Lower lobe of right lung (tissue), 2 donors: ENCODE measurements at regions not wholly inside any gene's neighbourhood (a gene's known extent, or its start where the extent isn't known, plus 50 kb on each side); places are given as distances from the start of the nearest gene placed in this dataset.

Experiments used
- ATAC-seq, 2 donors: fragments of 200-7000 bp; cut with Tn5 transposase; one replicate each; pipeline ENCODE4 v1.9.1; 2020 to 2022; ENCODE audit warnings: mild to moderate bottlenecking in 2 of 2, moderate library complexity in 2 of 2
- DNase-seq: peaks from one replicate; pipeline ENCODE4 v3.0.0-alpha.2; 2020
- H3K27ac ChIP-seq: fragments of 200-600 bp; one replicate; pipeline ENCODE4 v1.8.0; 2022
- H3K27me3 ChIP-seq: fragments of 200-600 bp; one replicate; pipeline ENCODE4 v1.8.0; 2022; ENCODE audit warnings: low read depth
- H3K36me3 ChIP-seq: fragments of 200-600 bp; one replicate; pipeline ENCODE4 v1.8.0; 2022; ENCODE audit warnings: mild to moderate bottlenecking
- H3K4me1 ChIP-seq: fragments of 200-600 bp; one replicate; pipeline ENCODE4 v1.8.0; 2022
- H3K4me3 ChIP-seq: fragments of 200-600 bp; one replicate; pipeline ENCODE4 v1.8.0; 2022; ENCODE audit warnings: mild to moderate bottlenecking
- H3K9me3 ChIP-seq: fragments of 200-600 bp; one replicate; pipeline ENCODE4 v1.8.0; 2022
- CTCF ChIP-seq: fragments of 200-600 bp; IDR thresholded peaks from one replicate; pipeline ENCODE4 v1.8.0; 2022; ENCODE audit warnings: antibody characterized with exemption, mild to moderate bottlenecking
- intact Hi-C: fragments of 100-400 bp; cut with DNase I; formaldehyde crosslinking; loops from one replicate; pipeline ENCODE4 v1.11.0; 2022
- donor health status: DM: no; HTN: yes; CAD: no; lungs with severe emphysema.

- no peak for ATAC-seq
- no peak for TF ChIP-seq CTCF
- DNase-seq, result no peak
- H3K27me3 ChIP-seq, result no peaks in the 10 kb centered on the region
- H3K36me3 ChIP-seq, result no peaks in the 10 kb centered on the region
- no peak overlapping the region for H3K4me3 ChIP-seq
- H3K4me1 ChIP-seq, result no peaks in the 10 kb centered on the region
- intact Hi-C loops, result no loop called here
- H3K27ac ChIP-seq, result no peak overlapping the region
- peaks cover 6% of the 10 kb centered on the region for H3K9me3 ChIP-seq
Measured at GRCh38 chr1:56202796-56203492, 376.4 kb downstream of the PLPP3 start.

DNA sequence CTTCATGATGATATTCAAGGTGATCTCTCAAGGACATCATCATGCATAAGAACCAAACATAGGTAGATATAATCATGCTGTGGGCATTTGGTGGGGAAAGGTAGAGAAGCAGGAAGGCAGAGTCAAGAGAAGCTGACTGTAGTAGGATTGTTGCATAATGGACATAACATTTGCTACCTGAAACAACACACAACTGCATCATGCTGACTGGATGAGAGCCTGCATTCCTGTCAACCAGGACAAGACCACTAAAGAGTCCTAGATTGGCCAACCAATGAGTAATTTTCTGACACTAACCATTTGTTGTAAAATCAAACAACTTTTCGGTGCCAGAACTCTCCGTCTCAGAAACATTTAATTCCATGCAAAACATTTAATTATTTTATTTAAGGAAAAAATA is 377.2 kb downstream of the PLPP3 start:
- intact Hi-C loops, result no loop called here
- no peak overlapping the region for H3K4me3 ChIP-seq
- TF ChIP-seq CTCF, result no peak
- H3K9me3 ChIP-seq, result peaks cover 6% of the 10 kb centered on the region
- DNase-seq, result no peak
- no peak overlapping the region for H3K27ac ChIP-seq
- no peaks in the 10 kb centered on the region for H3K36me3 ChIP-seq
- ATAC-seq, result no peak
- no peaks in the 10 kb centered on the region for H3K4me1 ChIP-seq
- H3K27me3 ChIP-seq, result no peaks in the 10 kb centered on the region

GRCh38 chr1:56200896-56201295 is 378.5 kb downstream of the PLPP3 start:
- DNase-seq (no peak), ATAC-seq (no peak)
- Histone ChIP-seq H3K36me3 (no peaks in the 10 kb centered on the region), H3K9me3 (no peaks in the 10 kb centered on the region), H3K27ac (no peak overlapping the region), H3K4me3 (no peak overlapping the region), H3K27me3 (no peaks in the 10 kb centered on the region), H3K4me1 (no peaks in the 10 kb centered on the region)
- intact Hi-C loops, result no loop called here
- TF ChIP-seq CTCF, result no peak

- intact Hi-C loops, result no loop called here
- Histone ChIP-seq H3K4me1 (no peaks in the 10 kb centered on the region), H3K27ac (no peak overlapping the region), H3K4me3 (no peak overlapping the region), H3K36me3 (no peaks in the 10 kb centered on the region), H3K9me3 (no peaks in the 10 kb centered on the region), H3K27me3 (no peaks in the 10 kb centered on the region)
- ATAC-seq, result no peak
- DNase-seq, result no peak
- no peak for TF ChIP-seq CTCF
Measured at GRCh38 chr1:56200442-56200841, 378.9 kb downstream of the PLPP3 start.

- Histone ChIP-seq H3K27ac (no peak overlapping the region), H3K9me3 (no peaks in the 10 kb centered on the region), H3K4me1 (no peaks in the 10 kb centered on the region), H3K4me3 (no peak overlapping the region), H3K27me3 (no peaks in the 10 kb centered on the region), H3K36me3 (no peaks in the 10 kb centered on the region)
- DNase-seq (no peak), ATAC-seq (no peak)
- no peak for TF ChIP-seq CTCF
- intact Hi-C loops, result no loop called here
Measured at GRCh38 chr1:56199956-56200355, 379.4 kb downstream of the PLPP3 start.

DNA sequence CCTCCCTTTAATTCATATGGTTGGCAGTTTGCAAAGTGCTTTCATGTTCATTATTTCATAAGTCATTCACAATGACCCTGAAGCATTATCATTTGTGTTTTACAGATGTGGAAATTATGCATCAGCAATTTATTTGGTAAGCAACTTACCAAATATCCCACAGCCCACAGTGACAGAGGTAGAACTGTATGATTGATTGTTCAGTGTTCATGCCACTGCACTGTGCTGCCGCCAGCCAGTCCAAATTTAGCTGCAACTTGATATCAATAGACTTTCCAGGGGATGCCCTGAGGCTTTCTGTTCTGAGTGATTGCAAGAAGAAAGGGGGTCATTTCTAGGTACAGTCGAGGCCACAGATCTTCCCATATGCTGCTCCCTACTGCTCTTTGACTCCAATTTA is 380.3 kb downstream of the PLPP3 start:
- ATAC-seq (no peak), DNase-seq (no peak)
- H3K27me3 ChIP-seq, result no peaks in the 10 kb centered on the region
- H3K9me3 ChIP-seq, result no peaks in the 10 kb centered on the region
- H3K4me3 ChIP-seq, result no peak overlapping the region
- no peaks in the 10 kb centered on the region for H3K36me3 ChIP-seq
- intact Hi-C loops, result no loop called here
- H3K27ac ChIP-seq, result no peak overlapping the region
- no peak for TF ChIP-seq CTCF
- no peaks in the 10 kb centered on the region for H3K4me1 ChIP-seq
